Activated CD8-positive, alpha-beta memory T cell treated with anti-CD3 and anti-CD28 coated beads, Interleukin-2, amount 10 ng/mL, durations not matched to agents 7 days and 5 days (primary cell): ENCODE measurements at regions not wholly inside any gene's neighbourhood (a gene's known extent, or its start where the extent isn't known, plus 50 kb on each side); places are given as distances from the start of the nearest gene placed in this dataset.
"Not testable (repeated sequence)": the region's sequence is repeated elsewhere in the genome, so short reads cannot be mapped to it uniquely, and the experiment has no call there.

Experiments
- ATAC-seq: fragments of 150-1000 bp; cut with Tn5 transposase; one replicate; pipeline ENCODE4 v1.10.0; 2021; ENCODE audit warnings: moderate library complexity
- CTCF ChIA-PET: fragments of 350-600 bp; sonication (Branson Sonifier 250); formaldehyde crosslinking; loops from one replicate; lab custom pipeline; 2021; ENCODE audit warnings: antibody characterized with exemption; lab: Charles Lee
- DNase-seq: peaks from one replicate; pipeline ENCODE4 v3.0.0-alpha.2; 2020
- H3K27ac Mint-ChIP-seq: one replicate; pipeline ENCODE4 v1.8.0; 2021; ENCODE audit warnings: mild to moderate bottlenecking, mixed read lengths
- H3K27me3 Mint-ChIP-seq: one replicate; pipeline ENCODE4 v1.8.0; 2021; ENCODE audit warnings: mixed read lengths
- H3K36me3 Mint-ChIP-seq: one replicate; pipeline ENCODE4 v1.8.0; 2021; ENCODE audit warnings: mild to moderate bottlenecking, mixed read lengths
- H3K4me1 Mint-ChIP-seq: one replicate; pipeline ENCODE4 v1.8.0; 2021; ENCODE audit warnings: mixed read lengths
- H3K4me3 Mint-ChIP-seq: one replicate; pipeline ENCODE4 v1.8.0; 2021; ENCODE audit warnings: mild to moderate bottlenecking, moderate library complexity, mixed read lengths
- H3K9me3 Mint-ChIP-seq: one replicate; pipeline ENCODE4 v1.8.0; 2022; ENCODE audit warnings: low read depth, mixed read lengths

DNA sequence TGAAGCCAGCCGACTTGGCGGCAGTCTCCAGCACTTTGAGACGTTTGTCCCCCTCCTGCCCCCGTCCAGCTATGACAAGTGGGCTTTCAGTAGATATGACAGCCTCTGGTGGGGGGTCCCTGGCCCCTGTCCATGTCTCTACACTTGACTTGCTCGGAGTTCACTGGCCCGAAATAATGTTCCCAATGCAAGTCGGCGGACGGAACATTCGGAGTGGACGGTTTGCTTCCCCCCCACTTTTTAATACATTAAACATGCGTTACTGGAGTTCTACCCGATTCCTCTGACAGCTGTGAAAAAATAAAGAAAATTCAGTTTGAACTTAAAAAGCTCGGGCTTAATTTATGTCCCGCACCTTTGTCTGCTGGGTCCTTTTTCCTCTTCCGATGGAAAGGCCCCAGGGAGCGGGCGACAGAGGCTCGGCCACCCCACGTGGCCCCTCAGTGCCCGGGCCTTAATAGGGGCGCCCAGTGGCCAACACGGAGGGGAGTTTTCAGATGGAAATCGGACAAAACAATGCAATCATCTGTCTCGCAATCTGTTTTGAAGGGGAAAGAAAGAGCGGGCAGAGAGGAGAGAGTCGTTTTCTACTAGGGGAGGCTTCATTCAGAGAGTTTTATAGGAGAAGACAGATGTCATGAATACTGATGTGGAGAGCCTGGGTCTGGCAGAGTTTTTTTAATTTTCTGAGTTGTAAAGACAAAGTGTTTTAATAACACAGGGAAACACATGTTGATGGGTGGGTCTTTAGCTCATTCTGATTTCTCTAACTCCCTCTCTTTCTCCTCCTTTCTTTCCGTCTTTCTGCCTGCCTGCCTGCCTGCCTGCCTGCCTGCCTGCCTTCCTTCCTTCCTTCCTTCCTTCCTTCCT lies 50.2 kb downstream of the SMIM38 start:
- ATAC-seq, result no peak
- no peaks in the 10 kb centered on the region for H3K36me3 Mint-ChIP-seq
- no peak overlapping the region for H3K4me3 Mint-ChIP-seq
- no peak for DNase-seq
- H3K4me1 Mint-ChIP-seq, result no peaks in the 10 kb centered on the region
- H3K9me3 Mint-ChIP-seq, result no peaks in the 10 kb centered on the region
- CTCF ChIA-PET, result no interaction called here
- no peaks in the 10 kb centered on the region for H3K27me3 Mint-ChIP-seq
- no peak overlapping the region for H3K27ac Mint-ChIP-seq

GRCh38 chr11:69206613-69206965 lies 50.9 kb downstream of the SMIM38 start:
- DNase-seq, H3K27ac Mint-ChIP-seq, H3K4me1 Mint-ChIP-seq, H3K27me3 Mint-ChIP-seq, ATAC-seq, CTCF ChIA-PET, H3K4me3 Mint-ChIP-seq, H3K9me3 Mint-ChIP-seq, H3K36me3 Mint-ChIP-seq: not testable (repeated sequence)

GRCh38 chr11:69207165-69207889 lies 51.6 kb downstream of the SMIM38 start:
- no peak overlapping the region for H3K4me3 Mint-ChIP-seq
- DNase-seq (no peak), ATAC-seq (no peak)
- CTCF ChIA-PET, result no interaction called here
- no peaks in the 10 kb centered on the region for H3K36me3 Mint-ChIP-seq
- H3K4me1 Mint-ChIP-seq, result no peaks in the 10 kb centered on the region
- H3K27me3 Mint-ChIP-seq, result peaks cover 11% of the 10 kb centered on the region
- no peaks in the 10 kb centered on the region for H3K9me3 Mint-ChIP-seq
- H3K27ac Mint-ChIP-seq, result no peak overlapping the region

GRCh38 chr11:69208190-69209037 lies 52.7 kb downstream of the SMIM38 start:
- Mint-ChIP-seq H3K27me3 (peaks cover 18% of the 10 kb centered on the region), H3K9me3 (no peaks in the 10 kb centered on the region), H3K27ac (no peak overlapping the region), H3K36me3 (no peaks in the 10 kb centered on the region), H3K4me3 (no peak overlapping the region), H3K4me1 (peaks cover 2% of the 10 kb centered on the region)
- ATAC-seq, result no peak
- CTCF ChIA-PET, result no interaction called here
- DNase-seq, result no peak

GRCh38 chr11:69209038-69209350 lies 53.3 kb downstream of the SMIM38 start:
- H3K36me3 Mint-ChIP-seq, result no peaks in the 10 kb centered on the region
- DNase-seq, result no peak
- CTCF ChIA-PET, result no interaction called here
- H3K4me1 Mint-ChIP-seq, result peaks cover 2% of the 10 kb centered on the region
- no peak overlapping the region for H3K4me3 Mint-ChIP-seq
- H3K27ac Mint-ChIP-seq, result no peak overlapping the region
- no peaks in the 10 kb centered on the region for H3K9me3 Mint-ChIP-seq
- no peak for ATAC-seq
- peaks cover 18% of the 10 kb centered on the region for H3K27me3 Mint-ChIP-seq

DNA sequence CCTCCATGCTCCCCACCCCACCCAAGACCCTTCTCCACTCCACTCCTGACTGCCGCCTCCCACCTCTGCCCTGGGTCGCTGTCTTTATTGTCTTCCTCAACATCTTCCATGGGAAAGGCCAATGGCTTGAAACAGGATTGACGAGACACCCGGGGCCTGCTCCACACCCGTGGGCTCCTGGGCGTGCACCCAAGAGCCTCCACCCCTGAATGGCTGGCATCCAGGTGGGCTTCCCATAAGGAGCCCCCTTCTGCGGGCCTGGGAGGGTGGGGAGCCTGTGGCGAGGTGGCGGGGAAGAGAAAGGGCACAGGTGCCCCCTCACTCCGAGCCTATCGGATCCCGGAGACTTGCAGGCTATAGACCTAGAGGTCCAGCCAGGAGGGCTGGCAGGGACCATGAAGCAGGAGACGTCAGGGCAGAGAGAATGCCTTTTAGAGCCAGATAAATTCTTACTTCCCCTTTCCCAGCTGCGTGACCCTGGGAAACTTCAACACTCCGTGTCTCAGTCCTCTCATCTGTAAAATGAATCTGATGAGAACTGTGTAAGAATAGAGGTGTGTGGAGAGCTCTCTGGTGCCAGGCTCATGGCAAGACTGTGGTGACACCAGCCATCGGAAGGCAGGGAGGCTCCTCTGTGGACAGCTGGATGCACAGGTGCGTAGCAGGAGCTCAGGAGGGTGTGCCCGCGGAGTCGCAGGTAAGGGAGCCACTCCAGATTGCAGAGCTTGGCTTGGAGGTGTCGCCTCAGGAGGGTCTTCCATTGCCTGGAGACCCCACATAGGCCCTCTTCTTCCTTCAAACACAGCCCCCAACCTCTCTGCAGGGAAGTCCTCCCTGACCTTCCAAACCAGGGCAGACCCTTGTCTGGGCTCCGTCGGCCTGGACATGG lies 53.9 kb downstream of the SMIM38 start:
- H3K4me1 Mint-ChIP-seq, result peaks cover 2% of the 10 kb centered on the region
- no peak for ATAC-seq

DNA sequence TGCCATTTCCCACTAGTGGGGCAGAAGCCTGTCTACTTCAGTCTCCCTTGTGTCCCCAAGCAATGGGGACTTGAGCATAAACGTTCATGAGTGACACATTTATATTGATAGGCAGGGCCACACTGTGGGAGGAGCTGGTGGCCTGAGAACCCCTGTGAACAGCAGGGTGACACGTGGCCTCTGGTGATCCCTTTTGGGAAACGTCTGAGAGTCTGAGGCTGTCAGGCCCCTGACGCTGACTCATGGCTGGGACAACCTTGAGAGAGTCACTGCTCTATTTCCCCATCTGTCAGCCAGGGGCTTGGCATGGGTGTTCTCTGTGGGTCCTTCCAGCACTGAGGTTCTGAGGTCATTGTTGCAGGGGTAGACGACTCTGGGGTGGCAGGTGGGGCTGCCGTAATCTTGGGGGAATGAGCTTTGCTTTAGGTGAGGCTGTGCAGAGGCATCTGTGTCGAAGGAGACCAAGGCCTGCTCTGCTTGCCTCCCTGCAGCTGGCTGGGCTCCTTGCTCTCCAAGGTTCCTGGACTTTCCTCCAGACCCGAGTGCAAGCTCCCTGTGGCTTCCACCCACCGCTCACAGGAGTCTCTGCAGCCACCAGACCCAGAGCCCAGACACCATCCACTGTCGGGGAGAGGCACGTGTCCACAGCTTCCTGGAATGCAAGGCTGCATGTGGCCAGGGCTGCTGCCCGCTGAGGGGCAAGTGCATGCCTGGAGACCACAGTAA lies 54.7 kb downstream of the SMIM38 start:
- H3K4me3 Mint-ChIP-seq, result no peak overlapping the region

More for the DNA sequence above, 53.9 kb downstream of the SMIM38 start:
- Mint-ChIP-seq H3K9me3 (no peaks in the 10 kb centered on the region), H3K36me3 (no peaks in the 10 kb centered on the region), H3K27me3 (peaks cover 22% of the 10 kb centered on the region), H3K4me3 (no peak overlapping the region), H3K27ac (no peak overlapping the region)
- CTCF ChIA-PET, result no interaction called here
- DNase-seq, result no peak

DNA sequence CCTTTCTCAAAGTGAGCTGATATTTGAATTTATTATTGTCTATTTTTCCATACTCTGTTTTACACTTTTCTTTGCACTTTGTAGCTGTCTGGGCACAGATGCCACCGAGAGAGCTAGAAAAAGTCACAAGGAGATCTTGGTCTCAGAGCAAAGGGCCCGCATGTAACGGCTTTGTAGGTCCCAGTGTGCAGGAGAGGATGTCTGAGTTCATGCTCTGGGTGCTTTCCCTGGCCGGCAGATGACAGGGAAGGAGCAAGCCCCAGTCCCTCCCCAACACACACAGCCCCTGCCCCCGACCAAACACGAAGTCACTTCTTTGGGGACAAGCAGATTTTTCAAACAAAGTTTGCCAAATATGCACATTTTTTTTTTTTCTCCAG lies 55.8 kb downstream of the SMIM38 start:
- H3K36me3 Mint-ChIP-seq, result no peaks in the 10 kb centered on the region
- H3K27ac Mint-ChIP-seq, result no peak overlapping the region
- CTCF ChIA-PET, result interaction anchor here (1.2 kb wide), 1 partner anchor 110 kb away, joined by 3 read pairs; no protein-coding TSS in a partner anchor
- peaks cover 23% of the 10 kb centered on the region for H3K27me3 Mint-ChIP-seq
- no peak for ATAC-seq
- H3K4me3 Mint-ChIP-seq, result no peak overlapping the region
- no peak for DNase-seq
- no peaks in the 10 kb centered on the region for H3K9me3 Mint-ChIP-seq
- H3K4me1 Mint-ChIP-seq, result peaks cover 2% of the 10 kb centered on the region

More for the DNA sequence above, 54.7 kb downstream of the SMIM38 start:
- Mint-ChIP-seq H3K27me3 (peaks cover 23% of the 10 kb centered on the region), H3K9me3 (no peaks in the 10 kb centered on the region), H3K36me3 (no peaks in the 10 kb centered on the region), H3K4me1 (peaks cover 2% of the 10 kb centered on the region), H3K27ac (no peak overlapping the region)
- no peak for DNase-seq
- ATAC-seq, result no peak
- CTCF ChIA-PET, result interaction anchor here (1.2 kb wide), 1 partner anchor 109 kb away, joined by 3 read pairs; no protein-coding TSS in a partner anchor

GRCh38 chr11:69211920-69212797 lies 56.4 kb downstream of the SMIM38 start:
- no peaks in the 10 kb centered on the region for H3K9me3 Mint-ChIP-seq
- no peak overlapping the region for H3K27ac Mint-ChIP-seq
- no peak for DNase-seq
- peaks cover 2% of the 10 kb centered on the region for H3K4me1 Mint-ChIP-seq
- no peak overlapping the region for H3K4me3 Mint-ChIP-seq
- no peak for ATAC-seq
- peaks cover 23% of the 10 kb centered on the region for H3K27me3 Mint-ChIP-seq
- H3K36me3 Mint-ChIP-seq, result no peaks in the 10 kb centered on the region
- CTCF ChIA-PET, result interaction anchor here (1.2 kb wide), 1 partner anchor 111 kb away, joined by 3 read pairs; no protein-coding TSS in a partner anchor

- peaks cover 23% of the 10 kb centered on the region for H3K27me3 Mint-ChIP-seq
- no peak overlapping the region for H3K4me3 Mint-ChIP-seq
- peaks cover 2% of the 10 kb centered on the region for H3K4me1 Mint-ChIP-seq
- CTCF ChIA-PET, result no interaction called here
- DNase-seq (peak; percentile 11), ATAC-seq (no peak)
- H3K27ac Mint-ChIP-seq, result no peak overlapping the region
- H3K9me3 Mint-ChIP-seq, result no peaks in the 10 kb centered on the region
- H3K36me3 Mint-ChIP-seq, result no peaks in the 10 kb centered on the region
Measured at GRCh38 chr11:69212798-69213110, 57.0 kb downstream of the SMIM38 start.

DNA sequence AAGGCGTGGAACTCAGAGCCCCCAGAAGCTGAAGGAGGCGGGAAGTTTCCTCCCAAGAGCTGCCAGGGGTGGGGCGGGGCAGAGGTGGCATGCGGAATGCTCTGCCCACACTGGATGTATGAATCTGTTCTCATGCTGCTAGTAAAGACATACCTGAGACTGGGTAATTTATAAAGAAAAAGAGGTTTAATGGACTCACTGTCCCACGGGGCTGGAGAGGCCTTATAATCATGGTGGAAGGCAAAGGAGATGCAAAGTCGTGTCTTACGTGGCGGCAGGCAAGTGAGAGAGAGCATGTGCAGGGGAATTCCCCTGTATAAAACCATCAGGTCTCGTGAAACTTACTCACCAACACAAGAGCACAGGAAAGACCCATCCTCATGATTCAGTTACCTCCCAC lies 57.6 kb downstream of the SMIM38 start:
- H3K4me1 Mint-ChIP-seq, result peaks cover 2% of the 10 kb centered on the region
- H3K36me3 Mint-ChIP-seq, result no peaks in the 10 kb centered on the region
- H3K27ac Mint-ChIP-seq, result no peak overlapping the region
- peak; percentile 33 for DNase-seq
- CTCF ChIA-PET, result no interaction called here
- H3K9me3 Mint-ChIP-seq, result no peaks in the 10 kb centered on the region
- ATAC-seq, result no peak
- H3K4me3 Mint-ChIP-seq, result no peak overlapping the region
- H3K27me3 Mint-ChIP-seq, result peaks cover 23% of the 10 kb centered on the region
